HG03159 (cell line): ENCODE measurements at regions not wholly inside any gene's neighbourhood (a gene's known extent, or its start where the extent isn't known, plus 50 kb on each side); places are given as distances from the start of the nearest gene placed in this dataset.
"Not testable (repeated sequence)": the region's sequence is repeated elsewhere in the genome, so short reads cannot be mapped to it uniquely, and the experiment has no call there.

Experiments
- ATAC-seq: cut with Tn5 transposase; IDR thresholded peaks from one replicate; pipeline ENCODE4 v1.9.1; 2021; ENCODE audit warnings: mild to moderate bottlenecking, moderate library complexity; ENCODE audit not compliant: unreplicated experiment

- no peak for ATAC-seq
Measured at GRCh38 chr15:98263787-98264186, 303.3 kb downstream of the ARRDC4 start.

DNA sequence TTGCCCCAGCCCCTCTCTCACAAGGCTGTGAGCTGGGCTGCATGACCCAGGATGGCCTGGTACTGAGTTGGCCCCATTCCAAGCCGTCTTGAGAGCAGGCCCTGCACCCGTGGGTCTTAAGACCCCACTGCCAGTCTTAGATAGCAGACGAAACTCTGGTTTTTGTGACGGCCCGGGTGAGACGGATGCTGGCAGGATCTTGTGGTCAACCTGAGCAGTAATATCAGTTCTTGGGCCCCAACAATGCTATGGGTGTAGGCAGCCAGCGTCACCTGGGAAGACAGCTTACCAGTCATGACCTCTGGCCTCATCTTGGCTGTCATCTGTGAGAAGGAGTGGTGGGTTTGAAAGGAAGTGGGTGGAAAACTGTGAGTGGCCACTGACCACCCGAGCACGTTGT lies 305.8 kb downstream of the ARRDC4 start:
- ATAC-seq, result no peak

GRCh38 chr15:98268163-98268562 lies 307.7 kb downstream of the ARRDC4 start:
- ATAC-seq, result no peak

DNA sequence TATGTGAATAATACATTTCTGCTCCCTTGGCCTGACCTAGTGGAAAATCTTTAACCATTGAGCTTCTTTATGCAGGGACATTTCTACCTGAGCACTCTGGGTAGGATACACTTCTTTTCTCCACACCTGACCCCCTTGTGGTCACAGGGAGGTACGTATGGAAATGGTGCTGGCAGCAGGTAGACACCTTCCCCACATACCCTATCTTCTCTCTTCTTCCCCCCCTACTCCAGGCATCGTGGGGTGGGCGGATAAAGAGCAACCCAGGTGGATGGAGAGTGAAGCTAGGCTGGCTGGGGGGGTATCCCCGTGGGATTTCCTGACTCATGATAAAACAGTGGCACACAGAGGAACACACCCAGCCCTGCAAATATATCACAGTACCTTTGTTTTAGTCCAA lies 312.1 kb downstream of the ARRDC4 start:
- no peak for ATAC-seq

GRCh38 chr15:98276018-98276417 lies 315.5 kb downstream of the ARRDC4 start:
- ATAC-seq, result no peak

- no peak for ATAC-seq
Measured at GRCh38 chr15:98277602-98278001, 317.1 kb downstream of the ARRDC4 start.

- ATAC-seq, result no peak
Measured at GRCh38 chr15:98280284-98280975, 319.9 kb downstream of the ARRDC4 start.

- no peak for ATAC-seq
Measured at GRCh38 chr15:98281130-98281529, 320.6 kb downstream of the ARRDC4 start.

GRCh38 chr15:98282656-98283332 lies 322.3 kb downstream of the ARRDC4 start:
- ATAC-seq, result no peak

DNA sequence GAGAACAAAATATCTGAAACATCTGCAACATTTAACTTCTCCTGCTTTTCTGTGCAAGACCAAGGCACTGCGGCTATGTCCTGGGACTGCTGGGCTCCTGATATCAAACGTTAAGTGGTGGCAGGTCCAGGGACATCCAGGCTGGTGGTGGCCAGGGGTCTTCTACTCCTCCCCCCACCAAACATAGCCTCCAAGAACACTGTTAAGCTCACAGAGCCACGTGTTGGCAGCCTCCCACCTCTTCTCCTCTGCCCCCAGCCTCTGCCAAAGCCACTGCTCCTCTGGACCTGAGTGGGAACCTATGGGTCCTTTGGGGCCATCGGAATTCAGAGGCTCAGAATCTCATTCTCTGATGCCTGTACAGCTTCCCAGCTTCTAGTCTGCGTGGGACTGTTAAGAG lies 325.7 kb downstream of the ARRDC4 start:
- ATAC-seq, result no peak

DNA sequence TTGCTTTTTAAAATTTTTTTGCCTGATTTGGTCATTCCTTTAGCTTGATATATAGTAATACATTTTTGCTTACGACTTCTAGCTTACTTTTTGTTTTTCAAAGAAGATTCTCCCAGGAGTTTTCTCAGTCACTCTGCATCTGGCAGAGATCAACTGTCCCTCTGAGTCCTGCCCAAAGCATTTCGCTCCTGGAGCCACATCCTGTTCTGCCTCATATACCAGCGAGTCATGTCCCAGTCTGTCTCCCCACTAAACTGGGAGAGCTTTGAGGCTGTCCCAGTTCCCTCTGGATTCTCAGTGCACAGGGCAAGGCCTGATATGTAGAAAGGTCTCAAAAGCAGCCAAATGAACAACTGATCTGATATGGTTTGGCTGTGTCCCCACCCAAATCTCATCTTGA lies 326.3 kb downstream of the ARRDC4 start:
- ATAC-seq, result no peak

- no peak for ATAC-seq
Measured at GRCh38 chr15:98288091-98288590, 327.6 kb downstream of the ARRDC4 start.

GRCh38 chr15:98289747-98290146 lies 329.2 kb downstream of the ARRDC4 start:
- ATAC-seq, result no peak

- ATAC-seq, result peak; percentile 70
Measured at GRCh38 chr15:98292442-98293240, 332.1 kb downstream of the ARRDC4 start.

DNA sequence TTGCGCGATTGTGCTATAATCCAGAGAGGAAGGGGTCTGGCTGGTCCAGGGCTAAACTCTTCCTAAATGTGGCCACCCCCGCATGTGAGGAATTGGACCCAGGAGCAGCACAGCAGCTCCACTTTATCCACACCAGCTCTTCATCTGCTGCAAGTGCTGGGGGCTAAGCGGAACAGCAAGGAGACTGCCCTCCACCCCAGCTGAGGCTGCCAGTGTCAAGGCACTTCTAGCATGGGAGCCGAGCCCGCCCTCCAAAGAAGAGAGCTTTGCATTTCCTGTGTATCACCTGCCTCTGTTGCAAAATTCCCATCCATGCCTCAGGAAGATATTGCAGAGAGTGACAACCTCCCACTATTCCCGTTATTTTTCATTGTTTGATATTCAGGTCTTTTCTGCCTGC lies 333.6 kb downstream of the ARRDC4 start:
- ATAC-seq, result no peak

DNA sequence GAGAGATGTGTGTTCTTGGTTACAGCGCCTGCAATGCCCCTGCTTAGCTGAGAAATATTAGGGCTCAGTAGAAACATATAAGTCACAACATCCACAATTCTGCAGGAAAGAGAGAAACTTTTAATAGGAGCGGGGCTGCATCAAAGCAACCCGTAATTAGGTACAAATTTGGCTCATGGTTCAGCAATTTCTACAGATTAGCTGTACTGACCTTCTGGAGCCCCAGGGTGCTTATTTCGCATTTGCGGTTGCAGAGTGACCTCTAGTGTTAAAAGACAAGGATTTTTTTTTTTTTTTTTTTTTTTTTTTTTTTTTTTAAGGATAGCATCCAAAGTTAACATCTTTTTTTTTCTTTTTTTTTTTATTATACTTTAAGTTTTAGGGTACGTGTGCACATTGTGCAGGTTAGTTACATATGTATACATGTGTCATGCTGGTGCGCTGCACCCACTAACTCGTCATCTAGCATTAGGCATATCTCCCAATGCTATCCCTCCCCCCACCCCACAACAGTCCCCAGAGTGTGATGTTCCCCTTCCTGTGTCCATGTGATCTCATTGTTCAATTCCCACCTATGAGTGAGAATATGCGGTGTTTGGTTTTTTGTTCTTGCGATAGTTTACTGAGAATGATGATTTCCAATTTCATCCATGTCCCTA lies 334.7 kb downstream of the ARRDC4 start:
- not testable (repeated sequence) for ATAC-seq

DNA sequence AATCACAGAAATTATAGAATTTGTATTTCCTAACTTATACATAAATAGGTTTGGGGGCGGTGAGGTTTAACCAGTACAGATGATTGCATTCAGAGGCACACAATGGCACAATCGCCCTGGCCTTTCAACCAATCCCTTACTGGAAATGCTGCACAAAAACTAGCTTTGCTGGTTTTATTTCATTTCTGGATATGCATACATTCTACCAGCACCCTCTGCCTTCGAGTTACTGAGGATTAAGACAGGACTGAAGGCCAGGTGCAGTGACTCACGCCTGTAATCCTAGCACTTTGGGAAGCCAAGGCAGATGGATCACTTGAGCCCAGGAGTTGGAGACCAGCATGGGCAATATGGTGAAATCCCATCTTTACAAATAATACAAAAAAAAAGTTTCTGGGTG lies 336.1 kb downstream of the ARRDC4 start:
- ATAC-seq, result no peak

- ATAC-seq, result no peak
Measured at GRCh38 chr15:98304371-98304770, 343.9 kb downstream of the ARRDC4 start.

DNA sequence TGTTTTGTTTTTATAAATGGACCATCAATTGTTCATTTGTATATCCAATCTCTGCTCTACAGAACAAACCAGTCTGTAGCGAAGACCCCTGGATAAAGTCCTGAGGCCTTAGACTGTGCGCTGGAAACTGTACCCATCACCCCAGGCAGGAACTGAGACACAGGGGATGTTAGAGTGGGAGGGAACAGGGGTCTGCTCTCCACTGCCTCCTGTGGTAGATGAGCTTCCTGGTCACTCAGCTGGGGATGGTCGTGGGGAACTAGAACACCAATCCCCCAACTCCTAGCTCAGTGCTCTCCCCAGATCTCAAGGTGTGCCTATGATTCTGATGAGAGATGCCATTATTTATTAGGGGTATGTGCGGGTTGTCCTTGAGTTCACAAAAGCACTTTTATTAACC lies 340.2 kb upstream of the IGF1R start:
- ATAC-seq, result no peak

GRCh38 chr15:98311566-98312188 lies 336.7 kb upstream of the IGF1R start:
- ATAC-seq, result peak; percentile 95

DNA sequence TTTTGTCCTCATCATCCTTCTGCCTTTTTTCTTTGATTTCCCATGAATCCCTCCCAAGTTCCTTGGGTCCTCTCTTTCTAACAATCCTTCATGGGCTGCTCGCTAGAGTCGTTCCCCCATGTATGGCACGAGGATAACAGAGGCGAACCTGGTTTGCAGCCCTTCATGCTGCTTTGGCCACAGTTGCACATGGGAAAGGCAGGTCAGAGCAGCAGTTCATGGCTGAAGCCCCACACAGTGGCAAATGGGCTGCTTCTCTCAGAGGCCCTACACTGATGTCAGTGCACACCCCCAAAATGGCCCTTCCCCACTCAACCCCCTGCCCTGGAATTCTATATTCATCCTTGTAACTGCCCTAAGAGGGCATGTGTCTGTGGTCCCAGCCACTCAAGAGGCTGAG lies 335.4 kb upstream of the IGF1R start:
- no peak for ATAC-seq
